Naive thymus-derived CD8-positive, alpha-beta T cell (primary cell): ENCODE measurements at regions not wholly inside any gene's neighbourhood (a gene's known extent, or its start where the extent isn't known, plus 50 kb on each side); places are given as distances from the start of the nearest gene placed in this dataset.

Experiments
- ATAC-seq, 2 donors: fragments of 150-1000 bp; cut with Tn5 transposase in 1 of 2; sonication (Bioruptor Pico), chemical (Tn5 transposase) in 1 of 2; 1 replicate in 1 of 2; 2 replicates in 1 of 2; pipeline ENCODE4 v1.10.0; 2021; ENCODE audit warnings: mild to moderate bottlenecking in 2 of 2, moderate library complexity in 2 of 2
- POLR2A ChIA-PET: fragments of 350-600 bp; sonication (Branson Sonifier 250); formaldehyde crosslinking; loops from one replicate; lab custom pipeline; 2021; ENCODE audit warnings: antibody characterized with exemption; lab: Charles Lee
- DNase-seq, 10 donors: peaks; one replicate each; pipeline versions ENCODE4 v3.0.0 to v3.0.0-alpha.2; 2020 to 2022
- H3K27ac Mint-ChIP-seq, 10 donors: one replicate each; pipeline ENCODE4 v1.8.0; 2020 to 2022; ENCODE audit warnings: mild to moderate bottlenecking in 10 of 10, mixed read lengths in 10 of 10, moderate library complexity in 4 of 10, inconsistent platforms in 1 of 10
- H3K27me3 Mint-ChIP-seq, 5 donors: one replicate each; pipeline ENCODE4 v1.8.0; 2021 to 2022; ENCODE audit warnings: mixed read lengths in 5 of 5
- H3K36me3 Mint-ChIP-seq, 3 donors: one replicate each; pipeline ENCODE4 v1.8.0; 2020 to 2022; ENCODE audit warnings: mixed read lengths in 3 of 3, mild to moderate bottlenecking in 2 of 3, inconsistent platforms in 1 of 3
- H3K4me1 Mint-ChIP-seq, 4 donors: one replicate each; pipeline ENCODE4 v1.8.0; 2021 to 2022; ENCODE audit warnings: mixed read lengths in 4 of 4
- H3K4me3 Mint-ChIP-seq, 10 donors: one replicate each; pipeline ENCODE4 v1.8.0; 2020 to 2022; ENCODE audit warnings: mild to moderate bottlenecking in 10 of 10, mixed read lengths in 10 of 10, moderate library complexity in 6 of 10, inconsistent platforms in 1 of 10
- H3K9me3 Mint-ChIP-seq, 9 donors: one replicate each; pipeline ENCODE4 v1.8.0; 2020 to 2022; ENCODE audit warnings: mixed read lengths in 9 of 9, mild to moderate bottlenecking in 3 of 9, inconsistent platforms in 1 of 9, moderate library complexity in 1 of 9

GRCh38 chr7:67435894-67436535, 439.4 kb downstream of the TYW1 start:
- Mint-ChIP-seq H3K4me3 (no peak overlapping the region), H3K27me3 (peaks cover 0 to 16% (median under 1%) of the 10 kb centered on the region in 5 donors), H3K27ac (no peak overlapping the region), H3K36me3 (peaks cover 0 to 9% (median 0%) of the 10 kb centered on the region in 3 donors), H3K9me3 (peaks cover 7 to 31% (median 13%) of the 10 kb centered on the region in 9 donors), H3K4me1 (no peaks in the 10 kb centered on the region)
- no peak for DNase-seq
- POLR2A ChIA-PET: no interaction called here
- ATAC-seq: no peak

DNA sequence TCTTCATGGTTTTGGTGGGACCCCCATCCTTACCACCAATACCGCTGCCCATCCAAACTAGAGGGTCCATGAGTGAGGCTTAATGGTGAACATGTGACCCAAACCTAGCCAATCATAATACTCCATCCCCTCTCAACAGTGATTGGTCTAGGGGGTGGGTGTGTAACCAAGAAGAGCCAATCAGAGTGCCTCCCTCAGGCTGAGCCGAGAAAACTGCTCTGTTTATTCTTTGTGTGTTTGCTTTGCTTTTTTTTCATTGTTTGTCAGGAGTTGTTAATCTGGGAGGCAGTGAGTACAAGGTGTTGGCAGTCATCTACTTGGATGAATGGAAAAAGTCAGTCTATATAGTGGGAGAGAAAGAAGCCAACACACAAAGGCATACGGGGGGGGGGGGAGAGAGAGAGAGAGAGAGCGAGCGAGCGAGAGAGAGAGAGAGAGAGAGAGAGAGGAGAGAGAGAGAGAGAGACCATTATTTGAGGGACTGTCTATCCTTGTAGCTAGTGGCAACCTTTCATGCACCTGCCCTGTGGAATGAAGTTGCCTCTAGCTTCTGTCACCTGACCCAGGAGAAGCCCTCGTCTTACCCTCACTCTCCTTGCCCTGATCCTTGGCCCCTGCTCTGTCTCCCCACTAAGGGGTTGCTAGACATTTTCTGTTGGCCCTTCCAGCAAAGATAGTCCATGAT, 441.7 kb downstream of the TYW1 start:
- no peak for ATAC-seq
- H3K9me3 Mint-ChIP-seq: peaks cover 6 to 25% (median 10%) of the 10 kb centered on the region in 9 donors
- H3K27me3 Mint-ChIP-seq: peaks cover 0 to 11% (median 2%) of the 10 kb centered on the region in 5 donors

DNA sequence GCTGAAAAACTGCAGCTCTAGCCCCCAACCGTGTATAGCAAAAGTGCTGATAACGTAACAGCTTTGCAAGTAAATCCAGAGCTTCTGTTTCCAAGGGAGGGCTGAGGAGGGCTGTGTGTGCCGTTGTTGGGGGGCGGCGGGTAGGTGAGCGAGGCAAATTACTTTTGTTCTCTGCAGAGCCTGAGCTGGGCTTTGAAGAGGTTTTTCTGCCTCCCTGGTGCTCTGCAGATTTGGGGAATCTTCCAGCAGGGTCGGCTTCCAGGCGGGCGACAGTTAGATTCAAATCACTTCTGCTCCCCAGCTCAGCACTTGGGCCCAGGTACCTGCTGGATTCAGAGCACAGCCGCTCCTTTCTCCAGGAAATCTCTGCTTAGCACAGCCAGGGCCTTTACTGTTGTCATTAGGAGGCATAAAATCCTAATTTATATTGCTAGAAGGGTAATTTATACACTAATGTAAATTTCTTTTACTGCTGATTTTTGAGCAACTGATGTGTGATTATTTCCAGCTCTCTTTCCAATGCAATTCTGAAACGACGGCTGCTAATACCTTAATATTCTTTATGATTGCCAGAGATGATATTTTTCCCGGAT, 442.4 kb downstream of the TYW1 start:
- H3K9me3 Mint-ChIP-seq: peaks cover under 1 to 18% (median 5%) of the 10 kb centered on the region in 9 donors
- POLR2A ChIA-PET: no interaction called here

More for the DNA sequence above, 441.7 kb downstream of the TYW1 start:
- Mint-ChIP-seq H3K4me1 (no peaks in the 10 kb centered on the region), H3K36me3 (peaks cover 0 to 5% (median 0%) of the 10 kb centered on the region in 3 donors), H3K4me3 (no peak overlapping the region), H3K27ac (no peak overlapping the region)
- DNase-seq: no peak
- POLR2A ChIA-PET: no interaction called here

GRCh38 chr7:67440321-67440720, 443.7 kb downstream of the TYW1 start:
- Mint-ChIP-seq H3K27ac (no peak overlapping the region), H3K36me3 (no peaks in the 10 kb centered on the region), H3K4me3 (no peak overlapping the region), H3K4me1 (no peaks in the 10 kb centered on the region), H3K27me3 (peaks cover 0 to 10% (median 3%) of the 10 kb centered on the region in 5 donors), H3K9me3 (peaks cover 0 to 16% (median 3%) of the 10 kb centered on the region in 9 donors)
- DNase-seq (no peak), ATAC-seq (no peak)
- POLR2A ChIA-PET: no interaction called here

More for the DNA sequence above, 442.4 kb downstream of the TYW1 start:
- Mint-ChIP-seq H3K27me3 (peaks cover 0 to 10% (median 2%) of the 10 kb centered on the region in 5 donors), H3K4me3 (no peak overlapping the region), H3K4me1 (no peaks in the 10 kb centered on the region), H3K36me3 (no peaks in the 10 kb centered on the region), H3K27ac (no peak overlapping the region)
- DNase-seq: no peak
- no peak for ATAC-seq

- Mint-ChIP-seq H3K9me3 (peaks cover 0 to 27% (median 8%) of the 10 kb centered on the region in 9 donors), H3K27me3 (peaks cover 0 to 10% (median 2%) of the 10 kb centered on the region in 5 donors), H3K4me3 (no peak overlapping the region), H3K4me1 (no peaks in the 10 kb centered on the region), H3K27ac (no peak overlapping the region), H3K36me3 (no peaks in the 10 kb centered on the region)
- POLR2A ChIA-PET: no interaction called here
- ATAC-seq: no peak
- DNase-seq: no peak
Observed at GRCh38 chr7:67445728-67446127, 449.1 kb downstream of the TYW1 start.

DNA sequence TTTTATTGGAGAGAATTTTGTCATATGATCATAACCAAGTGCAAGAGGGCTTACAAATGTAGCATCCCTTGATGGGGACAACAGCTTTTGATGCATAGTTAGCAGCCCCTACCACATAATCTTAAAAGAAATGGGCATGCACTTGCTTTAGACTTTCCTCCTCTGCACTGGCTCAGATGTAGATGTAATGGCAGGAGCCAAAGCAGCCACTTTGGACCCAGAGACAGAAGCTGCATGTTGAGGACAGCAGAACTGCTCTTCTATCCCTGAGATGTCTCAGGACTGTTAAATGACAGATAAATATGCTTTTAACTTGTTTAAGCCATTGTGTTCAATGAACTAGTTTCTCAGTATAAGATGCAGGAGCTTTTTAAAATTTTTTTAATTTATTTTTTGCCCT, 450.7 kb downstream of the TYW1 start:
- ATAC-seq (no peak), DNase-seq (no peak)
- Mint-ChIP-seq H3K9me3 (peaks cover 0 to 27% (median 9%) of the 10 kb centered on the region in 9 donors), H3K27me3 (peaks cover 0 to 10% (median 2%) of the 10 kb centered on the region in 5 donors), H3K27ac (no peak overlapping the region), H3K4me3 (no peak overlapping the region), H3K4me1 (no peaks in the 10 kb centered on the region), H3K36me3 (no peaks in the 10 kb centered on the region)
- POLR2A ChIA-PET: no interaction called here

GRCh38 chr7:67448271-67448670, 451.6 kb downstream of the TYW1 start:
- Mint-ChIP-seq H3K4me1 (no peaks in the 10 kb centered on the region), H3K27me3 (peaks cover 0 to 10% (median 2%) of the 10 kb centered on the region in 5 donors), H3K36me3 (no peaks in the 10 kb centered on the region), H3K27ac (no peak overlapping the region), H3K9me3 (peaks cover 0 to 30% (median 9%) of the 10 kb centered on the region in 9 donors), H3K4me3 (no peak overlapping the region)
- ATAC-seq (no peak), DNase-seq (no peak)
- POLR2A ChIA-PET: no interaction called here

- Mint-ChIP-seq H3K36me3 (no peaks in the 10 kb centered on the region), H3K4me3 (no peak overlapping the region), H3K9me3 (peaks cover 0 to 26% (median 7%) of the 10 kb centered on the region in 9 donors), H3K4me1 (no peaks in the 10 kb centered on the region), H3K27me3 (peaks cover 0 to 9% (median 3%) of the 10 kb centered on the region in 5 donors), H3K27ac (no peak overlapping the region)
- POLR2A ChIA-PET: no interaction called here
- DNase-seq (no peak), ATAC-seq (no peak)
Observed at GRCh38 chr7:67450171-67450570, 453.5 kb downstream of the TYW1 start.

GRCh38 chr7:67451306-67451705, 454.7 kb downstream of the TYW1 start:
- Mint-ChIP-seq H3K27ac (no peak overlapping the region), H3K4me1 (no peaks in the 10 kb centered on the region), H3K27me3 (peaks cover 1 to 17% (median 11%) of the 10 kb centered on the region in 5 donors), H3K4me3 (no peak overlapping the region), H3K36me3 (no peaks in the 10 kb centered on the region), H3K9me3 (peaks cover 0 to 17% (median 6%) of the 10 kb centered on the region in 9 donors)
- POLR2A ChIA-PET: no interaction called here
- ATAC-seq (no peak), DNase-seq (no peak)

DNA sequence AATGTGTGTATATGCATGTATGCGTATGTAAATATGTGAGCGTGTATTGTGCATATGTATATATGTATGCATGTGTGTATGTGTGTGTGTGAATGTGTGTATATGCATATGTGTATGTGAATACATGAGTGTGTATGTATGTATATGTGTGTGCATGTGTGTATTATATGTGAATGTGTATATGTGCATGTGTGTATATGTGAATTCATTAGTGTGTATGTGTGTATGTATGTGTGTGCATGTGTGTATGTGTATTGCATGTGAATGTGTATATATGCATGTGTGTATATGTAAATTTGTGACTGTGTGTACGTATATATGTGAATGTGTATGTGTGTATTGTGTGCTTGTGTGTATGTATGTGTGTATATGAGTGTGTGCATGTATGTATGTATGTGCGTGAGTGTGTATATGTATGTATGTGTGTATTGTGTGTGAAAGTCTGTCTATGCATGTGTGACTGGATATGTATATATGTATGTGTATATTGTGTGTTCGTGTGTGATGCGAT, 455.9 kb downstream of the TYW1 start:
- Mint-ChIP-seq H3K36me3 (peaks cover 0 to 2% (median 0%) of the 10 kb centered on the region in 3 donors), H3K27ac (no peak overlapping the region), H3K9me3 (peaks cover 0 to 17% (median 2%) of the 10 kb centered on the region in 9 donors), H3K4me3 (no peak overlapping the region), H3K27me3 (peaks cover 5 to 29% (median 11%) of the 10 kb centered on the region in 5 donors), H3K4me1 (no peaks in the 10 kb centered on the region)
- ATAC-seq (no peak), DNase-seq (no peak)
- POLR2A ChIA-PET: no interaction called here

DNA sequence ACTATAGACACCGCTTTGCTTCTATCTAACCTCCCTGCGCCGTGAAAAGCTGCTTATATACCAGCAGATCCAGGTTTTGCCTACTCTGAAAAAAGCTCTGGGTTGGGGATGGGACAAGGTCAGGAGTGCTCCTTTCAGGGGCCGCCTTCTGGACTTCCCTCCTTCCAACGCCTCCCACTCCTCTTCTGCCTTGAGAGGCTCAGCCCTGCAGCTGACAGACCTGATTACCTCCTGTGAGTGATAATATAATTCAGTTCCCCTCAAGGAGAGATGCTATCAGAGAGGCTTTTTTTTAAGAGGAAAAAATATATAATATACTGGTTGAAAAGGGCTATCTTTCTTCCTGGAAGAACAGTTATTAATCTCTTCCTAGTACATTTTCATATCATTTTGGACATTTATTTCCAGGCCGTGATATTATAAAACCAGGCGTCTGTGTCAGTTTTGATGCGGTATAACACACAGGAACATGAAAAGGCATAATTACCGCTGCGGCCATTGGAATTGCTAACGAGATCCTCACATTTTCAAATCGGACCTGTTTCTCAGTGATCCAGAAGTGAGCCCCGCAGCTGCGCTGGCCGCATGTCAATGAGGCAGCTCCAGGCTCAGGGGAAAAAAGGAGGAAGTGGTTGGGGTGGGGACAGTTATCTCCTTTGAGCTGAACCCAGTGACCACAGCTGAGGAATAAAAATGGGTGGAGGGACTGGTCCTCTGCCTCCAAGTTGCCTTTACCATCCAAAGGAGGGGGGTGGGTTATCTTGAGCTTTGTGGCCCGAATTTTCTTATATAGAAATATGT, 457.1 kb downstream of the TYW1 start:
- Mint-ChIP-seq H3K4me1 (no peaks in the 10 kb centered on the region), H3K9me3 (peaks cover 0 to 17% (median 0%) of the 10 kb centered on the region in 9 donors), H3K27ac (no peak overlapping the region), H3K27me3 (peaks cover 5 to 41% (median 11%) of the 10 kb centered on the region in 5 donors), H3K4me3 (no peak overlapping the region), H3K36me3 (peaks cover 0 to 2% (median 0%) of the 10 kb centered on the region in 3 donors)
- ATAC-seq (no peak), DNase-seq (no peak)
- POLR2A ChIA-PET: no interaction called here

DNA sequence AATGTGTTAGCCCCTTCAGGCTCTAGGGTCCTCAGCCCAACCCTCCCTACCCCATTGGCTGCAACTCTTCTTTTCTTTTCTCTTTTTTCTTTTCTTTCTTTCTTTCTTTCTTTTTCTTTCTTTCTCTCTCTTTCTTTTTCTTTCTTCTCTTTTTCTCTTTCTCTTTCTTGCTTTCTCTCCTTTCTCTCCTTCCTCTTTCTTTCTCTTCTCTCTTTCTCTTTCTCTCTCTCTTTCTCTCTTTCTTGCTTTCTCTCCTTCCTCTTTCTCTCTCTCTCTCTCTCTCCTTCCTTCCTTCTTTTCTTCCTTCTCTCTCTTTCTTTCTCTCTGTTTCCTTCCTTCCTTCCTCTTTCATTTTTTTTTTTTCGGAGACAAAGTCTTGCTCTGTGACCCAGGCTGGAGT, 458.9 kb downstream of the TYW1 start:
- Mint-ChIP-seq H3K27me3 (peaks cover 7 to 52% (median 22%) of the 10 kb centered on the region in 5 donors), H3K9me3 (peaks cover 0 to 17% (median 0%) of the 10 kb centered on the region in 9 donors), H3K27ac (no peak overlapping the region)

More for the DNA sequence above, 458.9 kb downstream of the TYW1 start:
- DNase-seq (no peak), ATAC-seq (no peak)
- Mint-ChIP-seq H3K36me3 (peaks cover 0 to 2% (median 0%) of the 10 kb centered on the region in 3 donors), H3K4me3 (no peak overlapping the region), H3K4me1 (no peaks in the 10 kb centered on the region)
- POLR2A ChIA-PET: no interaction called here
